ENCODE measurements at regions not wholly inside any gene's neighbourhood (a gene's known extent, or its start where the extent isn't known, plus 50 kb on each side); places are given as distances from the start of the nearest gene placed in this dataset.

DNA sequence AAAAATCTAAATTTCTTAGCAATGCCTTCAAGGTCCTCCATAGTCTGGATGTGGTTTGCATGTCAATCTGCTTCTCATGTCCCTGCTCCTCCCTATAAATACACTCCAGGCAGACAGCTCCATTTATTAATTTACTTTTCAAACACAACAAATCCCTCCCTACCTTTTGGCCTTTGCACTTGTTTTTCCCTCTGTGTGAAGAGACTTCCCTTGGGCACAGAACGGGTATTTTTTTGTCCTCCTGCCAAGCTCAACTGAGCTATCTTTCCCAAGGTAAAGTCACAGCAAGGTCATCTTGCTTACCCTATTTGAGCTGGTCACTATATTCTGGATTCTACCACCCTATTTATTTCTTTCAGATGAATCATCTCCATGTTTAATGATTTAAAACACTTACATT is 159.6 kb upstream of the ANKH start:
- TF ChIP-seq, protein P1, sequence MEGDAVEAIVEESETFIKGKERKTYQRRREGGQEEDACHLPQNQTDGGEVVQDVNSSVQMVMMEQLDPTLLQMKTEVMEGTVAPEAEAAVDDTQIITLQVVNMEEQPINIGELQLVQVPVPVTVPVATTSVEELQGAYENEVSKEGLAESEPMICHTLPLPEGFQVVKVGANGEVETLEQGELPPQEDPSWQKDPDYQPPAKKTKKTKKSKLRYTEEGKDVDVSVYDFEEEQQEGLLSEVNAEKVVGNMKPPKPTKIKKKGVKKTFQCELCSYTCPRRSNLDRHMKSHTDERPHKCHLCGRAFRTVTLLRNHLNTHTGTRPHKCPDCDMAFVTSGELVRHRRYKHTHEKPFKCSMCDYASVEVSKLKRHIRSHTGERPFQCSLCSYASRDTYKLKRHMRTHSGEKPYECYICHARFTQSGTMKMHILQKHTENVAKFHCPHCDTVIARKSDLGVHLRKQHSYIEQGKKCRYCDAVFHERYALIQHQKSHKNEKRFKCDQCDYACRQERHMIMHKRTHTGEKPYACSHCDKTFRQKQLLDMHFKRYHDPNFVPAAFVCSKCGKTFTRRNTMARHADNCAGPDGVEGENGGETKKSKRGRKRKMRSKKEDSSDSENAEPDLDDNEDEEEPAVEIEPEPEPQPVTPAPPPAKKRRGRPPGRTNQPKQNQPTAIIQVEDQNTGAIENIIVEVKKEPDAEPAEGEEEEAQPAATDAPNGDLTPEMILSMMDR (IDR thresholded peaks at IDR 0.05; ENCODE audit: unreplicated experiment), result no peak
- H3K27ac Mint-ChIP-seq, result no peak overlapping the region
- peaks cover 8% of the 10 kb centered on the region for H3K9me3 Mint-ChIP-seq
- no peak for DNase-seq (ENCODE audit: low spot score in 2 of 2, unreplicated experiment in 2 of 2)
- H3K4me1 Mint-ChIP-seq, result peaks cover 10% of the 10 kb centered on the region
- H3K36me3 Mint-ChIP-seq, result no peaks in the 10 kb centered on the region
- no peak overlapping the region for H3K4me3 Mint-ChIP-seq
- no peaks in the 10 kb centered on the region for H3K27me3 Mint-ChIP-seq (ENCODE audit: low read depth)

DNA sequence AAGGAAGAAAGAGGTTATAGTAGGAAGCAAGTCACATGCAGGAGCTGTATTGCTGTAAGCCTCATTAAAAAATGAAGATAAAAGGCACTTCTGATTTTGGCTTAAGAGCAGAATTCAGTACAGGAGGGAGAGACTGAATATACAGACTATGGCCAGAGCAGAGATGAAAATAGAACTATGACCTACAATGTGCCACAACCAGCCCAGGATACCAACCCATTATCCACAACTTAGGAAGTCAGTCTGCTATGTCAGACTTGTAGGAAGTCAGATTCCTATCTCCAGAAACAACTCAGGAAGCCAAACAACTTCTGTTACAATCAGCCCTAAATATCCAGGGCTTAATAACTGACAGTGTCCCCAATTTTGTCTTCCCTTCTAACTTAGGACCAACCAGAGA is 156.2 kb upstream of the ANKH start:
- no peak overlapping the region for H3K4me3 Mint-ChIP-seq
- no peaks in the 10 kb centered on the region for H3K27me3 Mint-ChIP-seq (ENCODE audit: low read depth)
- H3K36me3 Mint-ChIP-seq, result no peaks in the 10 kb centered on the region
- H3K27ac Mint-ChIP-seq, result no peak overlapping the region
- TF ChIP-seq, protein P1 (IDR thresholded peaks at IDR 0.05; ENCODE audit: unreplicated experiment), result no peak
- DNase-seq (ENCODE audit: low spot score in 2 of 2, unreplicated experiment in 2 of 2), result no peak
- H3K4me1 Mint-ChIP-seq, result peaks cover 15% of the 10 kb centered on the region
- peaks cover 13% of the 10 kb centered on the region for H3K9me3 Mint-ChIP-seq

GRCh38 chr5:15026944-15027343 is 155.4 kb upstream of the ANKH start:
- Mint-ChIP-seq H3K4me3 (no peak overlapping the region), H3K9me3 (peaks cover 17% of the 10 kb centered on the region), H3K27me3 (ENCODE audit: low read depth) (no peaks in the 10 kb centered on the region), H3K27ac (no peak overlapping the region), H3K36me3 (no peaks in the 10 kb centered on the region), H3K4me1 (peaks cover 15% of the 10 kb centered on the region)
- DNase-seq (ENCODE audit: low spot score in 2 of 2, unreplicated experiment in 2 of 2), result no peak
- TF ChIP-seq, protein P1 (IDR thresholded peaks at IDR 0.05; ENCODE audit: unreplicated experiment), result no peak

GRCh38 chr5:15026011-15026893 is 154.7 kb upstream of the ANKH start:
- Mint-ChIP-seq H3K27me3 (ENCODE audit: low read depth) (no peaks in the 10 kb centered on the region), H3K27ac (no peak overlapping the region), H3K4me1 (peaks cover 15% of the 10 kb centered on the region), H3K36me3 (peaks cover 3% of the 10 kb centered on the region), H3K4me3 (no peak overlapping the region), H3K9me3 (peaks cover 20% of the 10 kb centered on the region)
- no peak for DNase-seq (ENCODE audit: low spot score in 2 of 2, unreplicated experiment in 2 of 2)
- TF ChIP-seq, protein P1 (IDR thresholded peaks at IDR 0.05; ENCODE audit: unreplicated experiment), result no peak

GRCh38 chr5:15023846-15024245 is 152.3 kb upstream of the ANKH start:
- TF ChIP-seq, protein P1 (IDR thresholded peaks at IDR 0.05; ENCODE audit: unreplicated experiment), result no peak
- H3K36me3 Mint-ChIP-seq, result peaks cover 14% of the 10 kb centered on the region
- H3K4me1 Mint-ChIP-seq, result peaks cover 20% of the 10 kb centered on the region
- H3K4me3 Mint-ChIP-seq, result no peak overlapping the region
- H3K27ac Mint-ChIP-seq, result no peak overlapping the region
- H3K27me3 Mint-ChIP-seq (ENCODE audit: low read depth), result no peaks in the 10 kb centered on the region
- DNase-seq (ENCODE audit: low spot score in 2 of 2, unreplicated experiment in 2 of 2), result no peak
- H3K9me3 Mint-ChIP-seq, result peaks cover 32% of the 10 kb centered on the region

Data from mesothelial cell of epicardium (in vitro differentiated cells).